Suprapubic skin (tissue), 4 donors: ENCODE measurements at regions not wholly inside any gene's neighbourhood (a gene's known extent, or its start where the extent isn't known, plus 50 kb on each side); places are given as distances from the start of the nearest gene placed in this dataset.

Source experiments
- POLR2A ChIP-seq, 2 donors: fragments of 450-650 bp; IDR thresholded peaks; one replicate each; pipeline ENCODE4 v1.6.1; 2017; ENCODE audit warnings: antibody characterized with exemption in 2 of 2, mild to moderate bottlenecking in 2 of 2, moderate library complexity in 2 of 2
- POLR2AphosphoS5 ChIP-seq, 3 donors: sonication (generic); formaldehyde crosslinking; IDR thresholded peaks; one replicate each; pipeline ENCODE4 v1.6.1; 2017; ENCODE audit warnings: antibody characterized with exemption in 3 of 3
- TF ChIP-seq, protein P1 (sequence below), 2 donors: fragments of 200-600 bp in 1 of 2; fragments of 450-650 bp in 1 of 2; sonication (generic) in 1 of 2; IDR thresholded peaks; one replicate each; pipeline ENCODE4 v1.5.1; 2016 to 2019; ENCODE audit warnings: antibody characterized with exemption in 2 of 2, mild to moderate bottlenecking in 1 of 2, moderate library complexity in 1 of 2

GRCh38 chr5:93921001-93921400 lies 179.6 kb upstream of the POU5F2 start:
- TF ChIP-seq POLR2AphosphoS5 (IDR thresholded peaks at IDR 0.05) (no peak), POLR2A (IDR thresholded peaks at IDR 0.05) (no peak)
- TF ChIP-seq, protein P1, sequence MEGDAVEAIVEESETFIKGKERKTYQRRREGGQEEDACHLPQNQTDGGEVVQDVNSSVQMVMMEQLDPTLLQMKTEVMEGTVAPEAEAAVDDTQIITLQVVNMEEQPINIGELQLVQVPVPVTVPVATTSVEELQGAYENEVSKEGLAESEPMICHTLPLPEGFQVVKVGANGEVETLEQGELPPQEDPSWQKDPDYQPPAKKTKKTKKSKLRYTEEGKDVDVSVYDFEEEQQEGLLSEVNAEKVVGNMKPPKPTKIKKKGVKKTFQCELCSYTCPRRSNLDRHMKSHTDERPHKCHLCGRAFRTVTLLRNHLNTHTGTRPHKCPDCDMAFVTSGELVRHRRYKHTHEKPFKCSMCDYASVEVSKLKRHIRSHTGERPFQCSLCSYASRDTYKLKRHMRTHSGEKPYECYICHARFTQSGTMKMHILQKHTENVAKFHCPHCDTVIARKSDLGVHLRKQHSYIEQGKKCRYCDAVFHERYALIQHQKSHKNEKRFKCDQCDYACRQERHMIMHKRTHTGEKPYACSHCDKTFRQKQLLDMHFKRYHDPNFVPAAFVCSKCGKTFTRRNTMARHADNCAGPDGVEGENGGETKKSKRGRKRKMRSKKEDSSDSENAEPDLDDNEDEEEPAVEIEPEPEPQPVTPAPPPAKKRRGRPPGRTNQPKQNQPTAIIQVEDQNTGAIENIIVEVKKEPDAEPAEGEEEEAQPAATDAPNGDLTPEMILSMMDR (IDR thresholded peaks at IDR 0.05): no peak
